BE2C (cell line): ENCODE measurements at regions not wholly inside any gene's neighbourhood (a gene's known extent, or its start where the extent isn't known, plus 50 kb on each side); places are given as distances from the start of the nearest gene placed in this dataset.
"Not testable (repeated sequence)": the region's sequence is repeated elsewhere in the genome, so short reads cannot be mapped to it uniquely, and the experiment has no call there.

Experiments used
- DNase-seq: peaks from one replicate; pipeline ENCODE4 v3.0.0-alpha.2; 2020
- H3K27me3 ChIP-seq: fragments of 250-450 bp; sonication (Bioruptor Pico); 2 replicates; pipeline ENCODE4 v1.5.1; 2020; ENCODE audit warnings: mild to moderate bottlenecking
- H3K36me3 ChIP-seq: fragments of 250-450 bp; sonication (Bioruptor Pico); 2 replicates; pipeline ENCODE4 v1.5.1; 2020; ENCODE audit warnings: mild to moderate bottlenecking
- H3K4me1 ChIP-seq: fragments of 250-450 bp; sonication (Bioruptor Pico); 2 replicates; pipeline ENCODE4 v1.5.1; 2020
- H3K4me3 ChIP-seq: 2 replicates; pipeline ENCODE4 v1.5.1; 2011; ENCODE audit warnings: low read depth, low read length
- H3K9me3 ChIP-seq: fragments of 250-450 bp; sonication (Bioruptor Pico); 2 replicates; pipeline ENCODE4 v1.5.1; 2020
- TF ChIP-seq, protein P1 (sequence below): IDR thresholded peaks from 2 replicates; pipeline ENCODE4 v1.5.1; 2012; ENCODE audit warnings: mild to moderate bottlenecking, low read depth, low read length

DNA sequence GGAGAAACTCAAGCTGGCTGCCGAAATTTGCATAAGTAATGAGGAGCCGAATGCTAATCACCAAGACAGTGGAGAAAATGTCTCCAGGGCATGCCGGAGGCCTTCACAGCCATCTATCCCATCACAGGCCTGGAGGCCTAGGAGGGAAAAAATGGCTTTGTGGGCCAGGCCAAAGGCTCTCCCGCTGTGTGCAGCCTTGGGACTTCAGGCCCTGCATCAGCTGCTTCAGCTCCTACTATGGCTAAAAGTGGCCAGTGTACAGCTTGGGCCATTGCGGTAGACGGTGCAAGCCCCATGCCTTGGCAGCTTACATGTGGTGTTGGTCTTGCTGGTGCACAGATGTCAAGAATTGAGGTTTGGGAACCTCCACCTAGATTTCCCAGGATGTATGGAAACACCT lies 162.6 kb upstream of the FAM47A start:
- H3K4me3 ChIP-seq = no peak overlapping the region
- TF ChIP-seq, protein P1, sequence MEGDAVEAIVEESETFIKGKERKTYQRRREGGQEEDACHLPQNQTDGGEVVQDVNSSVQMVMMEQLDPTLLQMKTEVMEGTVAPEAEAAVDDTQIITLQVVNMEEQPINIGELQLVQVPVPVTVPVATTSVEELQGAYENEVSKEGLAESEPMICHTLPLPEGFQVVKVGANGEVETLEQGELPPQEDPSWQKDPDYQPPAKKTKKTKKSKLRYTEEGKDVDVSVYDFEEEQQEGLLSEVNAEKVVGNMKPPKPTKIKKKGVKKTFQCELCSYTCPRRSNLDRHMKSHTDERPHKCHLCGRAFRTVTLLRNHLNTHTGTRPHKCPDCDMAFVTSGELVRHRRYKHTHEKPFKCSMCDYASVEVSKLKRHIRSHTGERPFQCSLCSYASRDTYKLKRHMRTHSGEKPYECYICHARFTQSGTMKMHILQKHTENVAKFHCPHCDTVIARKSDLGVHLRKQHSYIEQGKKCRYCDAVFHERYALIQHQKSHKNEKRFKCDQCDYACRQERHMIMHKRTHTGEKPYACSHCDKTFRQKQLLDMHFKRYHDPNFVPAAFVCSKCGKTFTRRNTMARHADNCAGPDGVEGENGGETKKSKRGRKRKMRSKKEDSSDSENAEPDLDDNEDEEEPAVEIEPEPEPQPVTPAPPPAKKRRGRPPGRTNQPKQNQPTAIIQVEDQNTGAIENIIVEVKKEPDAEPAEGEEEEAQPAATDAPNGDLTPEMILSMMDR = no peak
- DNase-seq = no peak
- no peaks in the 10 kb centered on the region for H3K9me3 ChIP-seq
- no peaks in the 10 kb centered on the region for H3K4me1 ChIP-seq
- no peaks in the 10 kb centered on the region for H3K27me3 ChIP-seq
- no peaks in the 10 kb centered on the region for H3K36me3 ChIP-seq

DNA sequence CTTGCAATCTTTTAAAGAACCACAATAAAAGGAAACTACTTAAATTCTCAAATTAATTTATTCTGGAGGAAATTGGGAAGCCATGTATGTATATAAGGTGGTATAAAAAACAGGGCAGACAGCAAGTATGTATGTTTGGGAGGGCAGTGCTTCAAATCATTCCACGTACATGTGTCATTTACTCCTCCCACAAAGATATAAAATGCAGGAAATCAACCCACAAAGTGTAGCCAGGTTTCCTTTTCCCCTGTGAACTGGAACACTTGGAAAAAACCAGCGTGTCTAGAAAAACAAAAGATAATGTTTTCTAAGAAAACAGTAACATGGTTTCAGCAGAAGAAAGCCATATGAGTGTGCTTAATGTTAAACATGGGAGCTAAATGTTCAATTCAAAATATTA lies 156.7 kb upstream of the FAM47A start:
- Histone ChIP-seq H3K4me3 (no peak overlapping the region), H3K9me3 (no peaks in the 10 kb centered on the region), H3K27me3 (no peaks in the 10 kb centered on the region), H3K36me3 (no peaks in the 10 kb centered on the region), H3K4me1 (no peaks in the 10 kb centered on the region)
- no peak for DNase-seq
- TF ChIP-seq, protein P1 = no peak

DNA sequence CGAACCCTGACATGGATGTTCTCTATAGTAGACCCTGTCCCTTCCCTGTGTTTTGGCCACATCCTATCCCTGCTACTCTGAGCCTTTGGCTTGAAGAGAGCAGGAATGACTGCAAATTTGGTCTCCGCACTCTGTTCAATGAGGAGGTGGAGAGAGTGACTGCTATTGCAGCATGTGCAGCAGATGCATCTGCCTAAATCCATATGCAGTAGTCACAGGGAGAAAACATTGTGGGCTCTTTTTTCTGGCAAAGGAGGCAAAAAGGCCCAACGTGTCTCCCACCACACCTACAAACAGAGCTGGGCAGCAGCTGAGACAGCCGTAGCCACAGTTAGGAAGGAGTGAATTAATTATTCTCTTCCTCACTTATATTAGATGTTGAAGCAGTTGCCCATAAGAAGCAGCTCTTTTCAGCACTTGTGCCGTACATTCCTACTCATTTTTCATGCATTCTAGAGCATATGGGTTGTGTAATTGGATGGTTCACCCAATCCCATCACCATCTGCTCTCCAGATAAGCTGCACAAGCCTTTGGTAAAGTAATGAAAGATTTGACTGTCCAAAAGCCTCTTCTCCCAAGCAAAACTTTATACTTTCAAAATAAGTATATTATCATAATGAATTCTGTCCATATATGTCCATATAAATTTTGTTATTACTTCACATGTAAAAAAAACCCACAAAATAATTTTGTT lies 147.9 kb upstream of the FAM47A start:
- Histone ChIP-seq H3K27me3 (no peaks in the 10 kb centered on the region), H3K4me3 (no peak overlapping the region), H3K36me3 (no peaks in the 10 kb centered on the region), H3K9me3 (no peaks in the 10 kb centered on the region), H3K4me1 (no peaks in the 10 kb centered on the region)
- no peak for DNase-seq
- TF ChIP-seq, protein P1 = no peak

DNA sequence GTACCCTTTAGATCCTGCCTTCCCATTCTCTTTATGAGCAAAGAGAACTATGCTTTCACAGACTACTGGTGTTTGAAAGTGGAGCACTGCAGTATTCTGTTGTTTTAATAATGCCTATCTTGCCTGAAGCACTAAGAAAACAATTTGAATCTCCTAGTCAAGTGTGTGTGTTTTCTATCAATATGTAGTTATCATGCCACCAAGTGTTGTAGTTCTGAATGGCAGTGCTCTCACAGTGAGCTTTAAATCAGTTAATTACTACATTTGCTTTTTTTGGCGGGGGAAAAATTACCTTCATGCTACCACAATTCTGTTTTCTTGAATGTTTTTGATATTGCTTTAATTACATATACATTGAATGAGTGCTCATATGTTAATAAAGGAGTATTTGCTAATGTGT lies 143.6 kb upstream of the FAM47A start:
- Histone ChIP-seq H3K4me1 (no peaks in the 10 kb centered on the region), H3K9me3 (no peaks in the 10 kb centered on the region), H3K36me3 (no peaks in the 10 kb centered on the region), H3K4me3 (no peak overlapping the region), H3K27me3 (no peaks in the 10 kb centered on the region)
- no peak for DNase-seq
- TF ChIP-seq, protein P1 = no peak

DNA sequence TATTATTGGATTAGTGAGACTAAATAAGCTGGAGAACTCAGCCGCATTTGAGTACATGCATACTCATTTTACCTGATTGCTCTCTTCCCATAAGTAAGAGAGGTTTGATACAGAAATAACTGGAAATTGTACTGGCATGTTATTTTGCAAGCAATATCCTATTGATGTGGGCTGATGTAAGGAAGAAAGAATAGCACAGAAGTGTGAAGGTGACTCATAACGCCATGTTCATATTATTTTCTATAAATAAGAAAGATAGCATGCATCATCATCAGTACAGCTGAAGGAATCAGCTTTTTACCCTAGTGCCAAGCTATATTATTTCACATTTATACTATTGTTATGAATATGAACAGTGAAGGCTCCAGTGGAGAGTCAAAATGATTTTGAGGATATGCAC lies 138.3 kb upstream of the FAM47A start:
- no peaks in the 10 kb centered on the region for H3K4me1 ChIP-seq
- no peak overlapping the region for H3K4me3 ChIP-seq
- TF ChIP-seq, protein P1 = no peak
- no peaks in the 10 kb centered on the region for H3K27me3 ChIP-seq
- no peak for DNase-seq
- no peaks in the 10 kb centered on the region for H3K36me3 ChIP-seq
- no peaks in the 10 kb centered on the region for H3K9me3 ChIP-seq

DNA sequence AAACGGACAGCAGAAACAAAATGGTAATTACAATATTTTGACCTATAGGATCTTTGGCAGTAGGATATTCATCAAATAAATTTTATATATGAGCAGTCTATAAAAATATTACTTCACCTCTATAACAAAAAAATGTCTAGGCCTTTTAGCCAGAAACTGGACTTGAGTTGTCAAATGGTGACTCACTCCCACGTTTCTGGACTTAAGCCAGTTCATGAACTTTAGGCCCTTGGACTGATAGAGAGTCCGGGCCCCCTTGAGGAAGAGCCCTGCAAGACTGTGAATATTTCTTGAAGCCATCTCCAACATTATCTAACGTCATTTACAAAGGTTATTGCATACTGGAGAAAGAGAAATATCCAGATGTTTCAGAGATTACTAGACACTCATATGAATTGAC lies 106.8 kb upstream of the FAM47A start:
- TF ChIP-seq, protein P1 = no peak
- Histone ChIP-seq H3K27me3 (no peaks in the 10 kb centered on the region), H3K9me3 (no peaks in the 10 kb centered on the region), H3K36me3 (no peaks in the 10 kb centered on the region), H3K4me1 (no peaks in the 10 kb centered on the region), H3K4me3 (no peak overlapping the region)
- DNase-seq = no peak

DNA sequence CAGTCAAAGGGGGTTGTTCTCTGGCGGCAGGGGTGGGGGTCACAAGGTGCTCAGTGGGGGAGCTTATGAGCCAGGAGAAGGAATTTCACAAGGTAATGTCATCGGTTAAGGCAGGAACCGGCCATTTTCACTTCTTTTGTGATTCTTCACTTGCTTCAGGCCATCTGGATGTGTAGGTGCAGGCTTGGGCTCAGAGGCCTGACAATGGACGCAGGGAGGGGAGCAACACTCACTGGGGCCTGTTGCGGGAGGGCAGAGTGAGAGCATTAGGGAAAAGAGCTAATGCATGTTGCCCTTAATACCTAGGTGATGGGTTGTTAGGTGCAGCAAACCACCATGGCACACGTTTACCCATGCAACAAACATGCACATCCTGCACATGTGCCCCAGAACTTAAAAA lies 98.0 kb upstream of the FAM47A start:
- H3K36me3 ChIP-seq, H3K9me3 ChIP-seq, H3K4me1 ChIP-seq, H3K27me3 ChIP-seq, H3K4me3 ChIP-seq, DNase-seq: not testable (repeated sequence)
